Duodenal mucosa (tissue), 2 donors: ENCODE measurements at regions not wholly inside any gene's neighbourhood (a gene's known extent, or its start where the extent isn't known, plus 50 kb on each side); places are given as distances from the start of the nearest gene placed in this dataset.

Source experiments
- H3K27ac ChIP-seq: one replicate; pipeline ENCODE4 v1.7.0; 2013; ENCODE audit warnings: low read depth, low read length
- H3K27me3 ChIP-seq, 2 donors: one replicate each; pipeline ENCODE4 v1.7.0; 2013; ENCODE audit warnings: low read length in 2 of 2, control low read depth in 1 of 2; ENCODE audit not compliant: insufficient read depth in 2 of 2, control insufficient read depth in 1 of 2
- H3K36me3 ChIP-seq, 2 donors: one replicate each; pipeline ENCODE4 v1.7.0; 2013; ENCODE audit warnings: low read length in 2 of 2, control low read depth in 1 of 2; ENCODE audit not compliant: insufficient read depth in 2 of 2, control insufficient read depth in 1 of 2
- H3K4me1 ChIP-seq, 2 donors: one replicate each; pipeline ENCODE4 v1.7.0; 2013; ENCODE audit warnings: low read length in 2 of 2, control low read depth in 1 of 2; ENCODE audit not compliant: insufficient read depth in 2 of 2, control insufficient read depth in 1 of 2
- H3K4me3 ChIP-seq, 2 donors: one replicate each; pipeline ENCODE4 v1.7.0; 2013; ENCODE audit warnings: low read length in 2 of 2, low read depth in 1 of 2
- H3K9ac ChIP-seq, 2 donors: one replicate each; pipeline ENCODE4 v1.7.0; 2013; ENCODE audit warnings: low read length in 2 of 2, low read depth in 1 of 2
- H3K9me3 ChIP-seq, 2 donors: one replicate each; pipeline ENCODE4 v1.7.0; 2013; ENCODE audit warnings: low read length in 2 of 2, control low read depth in 1 of 2; ENCODE audit not compliant: control insufficient read depth in 1 of 2

DNA sequence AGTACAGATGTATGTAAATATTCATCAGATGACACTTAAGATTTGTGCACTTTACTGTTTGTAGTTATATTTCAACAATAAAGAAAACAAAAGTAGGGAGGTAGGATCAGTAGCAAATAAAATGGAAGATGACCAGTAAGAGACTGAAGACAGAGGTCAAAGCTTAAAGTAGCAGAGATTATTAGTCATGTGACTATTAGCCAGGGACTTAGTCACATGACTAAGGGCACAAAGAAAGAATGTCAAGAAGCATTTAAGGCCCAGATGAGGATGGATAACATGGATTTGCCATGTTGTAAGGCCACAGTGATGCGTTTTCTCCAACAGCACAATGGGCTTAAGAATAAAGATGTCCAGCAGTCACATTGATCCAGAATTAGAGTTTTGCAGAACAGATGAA, 479.6 kb downstream of the BCOR start:
- H3K27me3 ChIP-seq = no peaks in the 10 kb centered on the region
- no peak overlapping the region for H3K4me3 ChIP-seq
- H3K36me3 ChIP-seq = no peaks in the 10 kb centered on the region
- peaks cover 0 to 13% of the 10 kb centered on the region in 2 donors for H3K4me1 ChIP-seq
- no peaks in the 10 kb centered on the region for H3K9me3 ChIP-seq
- no peak overlapping the region for H3K9ac ChIP-seq
- H3K27ac ChIP-seq = no peak overlapping the region

GRCh38 chrX:39619182-39620009, 478.4 kb downstream of the BCOR start:
- Histone ChIP-seq H3K9me3 (no peaks in the 10 kb centered on the region), H3K27ac (no peak overlapping the region)

DNA sequence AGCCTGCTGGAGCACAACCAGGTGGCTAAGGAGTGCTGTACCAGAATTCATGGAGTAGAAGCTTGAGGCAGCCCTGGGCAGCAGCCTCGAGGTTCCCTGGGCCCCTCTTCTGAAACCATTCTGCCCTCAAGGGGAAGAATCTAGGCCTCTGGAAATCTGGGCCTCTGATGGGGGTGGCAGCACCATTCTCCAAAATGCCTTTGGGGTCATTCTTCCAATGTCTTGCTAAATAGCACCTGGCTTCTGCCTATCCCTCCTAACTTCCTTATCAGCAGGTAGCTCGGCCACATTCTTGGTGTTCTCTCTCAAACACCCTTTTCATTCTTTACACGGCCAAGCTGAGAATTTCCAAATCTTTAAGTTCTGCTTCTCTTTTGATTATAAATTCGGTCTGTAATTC, 473.6 kb downstream of the BCOR start:
- H3K9ac ChIP-seq = no peak overlapping the region
- no peaks in the 10 kb centered on the region for H3K27me3 ChIP-seq
- no peaks in the 10 kb centered on the region for H3K4me1 ChIP-seq
- H3K9me3 ChIP-seq = no peaks in the 10 kb centered on the region
- H3K27ac ChIP-seq = no peak overlapping the region
- no peak overlapping the region for H3K4me3 ChIP-seq
- no peaks in the 10 kb centered on the region for H3K36me3 ChIP-seq

More at GRCh38 chrX:39619182-39620009, 478.4 kb downstream of the BCOR start:
- Histone ChIP-seq H3K27me3 (no peaks in the 10 kb centered on the region), H3K4me1 (peaks cover 0 to 4% of the 10 kb centered on the region in 2 donors), H3K36me3 (no peaks in the 10 kb centered on the region), H3K4me3 (no peak overlapping the region), H3K9ac (no peak overlapping the region)

- Histone ChIP-seq H3K9ac (no peak overlapping the region), H3K9me3 (no peaks in the 10 kb centered on the region), H3K36me3 (no peaks in the 10 kb centered on the region), H3K27me3 (no peaks in the 10 kb centered on the region), H3K4me1 (no peaks in the 10 kb centered on the region), H3K4me3 (no peak overlapping the region), H3K27ac (no peak overlapping the region)
These were observed 471.9 kb downstream of the BCOR start for GRCh38 chrX:39625810-39626209.

GRCh38 chrX:39626749-39627148, 471.0 kb downstream of the BCOR start:
- no peak overlapping the region for H3K9ac ChIP-seq
- no peaks in the 10 kb centered on the region for H3K27me3 ChIP-seq
- no peak overlapping the region for H3K27ac ChIP-seq
- no peaks in the 10 kb centered on the region for H3K9me3 ChIP-seq
- H3K36me3 ChIP-seq = no peaks in the 10 kb centered on the region
- H3K4me3 ChIP-seq = no peak overlapping the region
- no peaks in the 10 kb centered on the region for H3K4me1 ChIP-seq

DNA sequence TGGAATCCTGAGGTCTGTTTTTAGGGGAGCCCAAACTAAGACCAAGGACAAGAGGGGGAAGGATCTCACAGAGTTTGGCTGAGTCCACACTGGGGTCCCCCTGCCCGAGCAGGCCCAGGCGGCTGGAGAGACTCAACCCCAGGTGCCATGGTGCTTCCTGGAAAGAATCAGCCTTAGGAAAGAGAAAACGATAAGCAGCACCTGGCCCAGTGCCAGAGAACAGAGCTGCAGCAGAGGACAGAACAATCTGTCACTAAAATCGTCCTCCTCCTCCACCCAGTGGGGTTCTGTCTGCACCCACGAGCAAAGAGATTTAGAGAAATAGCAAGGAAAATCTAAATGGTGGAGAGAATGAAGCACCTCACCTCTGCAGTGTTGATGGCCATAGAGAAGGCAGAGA, 470.5 kb downstream of the BCOR start:
- Histone ChIP-seq H3K27me3 (no peaks in the 10 kb centered on the region), H3K4me1 (no peaks in the 10 kb centered on the region), H3K9ac (no peak overlapping the region), H3K9me3 (no peaks in the 10 kb centered on the region), H3K36me3 (no peaks in the 10 kb centered on the region), H3K27ac (no peak overlapping the region), H3K4me3 (no peak overlapping the region)

GRCh38 chrX:39629001-39629400, 468.8 kb downstream of the BCOR start:
- Histone ChIP-seq H3K27me3 (no peaks in the 10 kb centered on the region), H3K4me3 (no peak overlapping the region), H3K9me3 (no peaks in the 10 kb centered on the region), H3K4me1 (no peaks in the 10 kb centered on the region), H3K9ac (no peak overlapping the region), H3K27ac (no peak overlapping the region), H3K36me3 (no peaks in the 10 kb centered on the region)

DNA sequence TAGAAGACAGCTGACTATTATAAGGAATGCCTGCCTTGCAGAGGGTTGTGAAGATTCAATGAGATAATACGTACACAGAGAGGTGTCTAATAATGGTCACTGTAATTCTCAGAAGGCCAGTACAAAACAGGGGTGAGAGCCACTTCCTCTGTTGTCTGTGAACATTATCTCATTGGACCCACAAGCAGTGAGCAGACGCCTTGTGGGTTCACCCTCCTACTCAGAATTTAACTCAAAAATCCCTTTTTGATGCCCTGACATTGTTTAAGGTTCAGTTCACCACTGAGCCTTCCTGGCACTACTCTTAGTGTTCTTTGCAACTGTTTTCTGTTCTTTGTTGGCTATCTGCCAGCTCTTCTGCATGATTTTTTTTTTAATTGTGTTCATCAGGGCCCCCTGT, 467.4 kb downstream of the BCOR start:
- no peaks in the 10 kb centered on the region for H3K36me3 ChIP-seq
- H3K9ac ChIP-seq = no peak overlapping the region
- H3K9me3 ChIP-seq = no peaks in the 10 kb centered on the region
- H3K4me3 ChIP-seq = no peak overlapping the region
- H3K4me1 ChIP-seq = no peaks in the 10 kb centered on the region
- no peaks in the 10 kb centered on the region for H3K27me3 ChIP-seq
- no peak overlapping the region for H3K27ac ChIP-seq

GRCh38 chrX:39631276-39632229, 466.2 kb downstream of the BCOR start:
- no peaks in the 10 kb centered on the region for H3K4me1 ChIP-seq
- H3K9ac ChIP-seq = no peak overlapping the region
- no peak overlapping the region for H3K27ac ChIP-seq
- H3K9me3 ChIP-seq = no peaks in the 10 kb centered on the region
- no peaks in the 10 kb centered on the region for H3K36me3 ChIP-seq
- H3K27me3 ChIP-seq = no peaks in the 10 kb centered on the region
- no peak overlapping the region for H3K4me3 ChIP-seq

GRCh38 chrX:39633293-39633692, 464.5 kb downstream of the BCOR start:
- H3K27me3 ChIP-seq = no peaks in the 10 kb centered on the region
- no peak overlapping the region for H3K4me3 ChIP-seq
- no peaks in the 10 kb centered on the region for H3K36me3 ChIP-seq
- H3K27ac ChIP-seq = no peak overlapping the region
- H3K4me1 ChIP-seq = no peaks in the 10 kb centered on the region
- no peak overlapping the region for H3K9ac ChIP-seq
- H3K9me3 ChIP-seq = no peaks in the 10 kb centered on the region
